Inferior parietal cortex (tissue), 1 donor: ENCODE measurements at regions not wholly inside any gene's neighbourhood (a gene's known extent, or its start where the extent isn't known, plus 50 kb on each side); places are given as distances from the start of the nearest gene placed in this dataset.
"Not testable (repeated sequence)": the region's sequence is repeated elsewhere in the genome, so short reads cannot be mapped to it uniquely, and the experiment has no call there.

Source experiments
- DNase-seq: peaks from one replicate; pipeline ENCODE4 v3.0.0-alpha.2; 2016; ENCODE audit errors: extremely low spot score

DNA sequence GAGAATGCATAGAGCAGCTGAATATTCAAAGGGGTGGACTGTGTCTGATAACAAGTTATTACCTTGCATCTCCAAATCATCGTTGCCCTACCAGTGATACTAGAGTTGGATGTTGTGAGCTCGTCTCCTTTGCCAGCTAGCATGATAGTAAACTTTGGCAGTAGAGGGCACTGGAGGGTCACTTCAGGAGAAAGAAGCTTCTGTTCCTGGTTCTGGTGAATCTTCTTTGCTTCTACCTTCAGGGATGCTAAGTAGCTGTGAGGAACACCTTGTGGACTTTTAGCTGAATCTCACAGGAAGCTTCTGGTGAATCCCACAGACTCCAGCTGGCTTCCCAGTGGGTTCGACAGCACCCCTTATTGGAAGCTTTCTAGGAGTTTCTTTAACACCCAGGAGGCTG is 626.6 kb upstream of the SGCD start:
- peak; percentile 2 for DNase-seq

DNA sequence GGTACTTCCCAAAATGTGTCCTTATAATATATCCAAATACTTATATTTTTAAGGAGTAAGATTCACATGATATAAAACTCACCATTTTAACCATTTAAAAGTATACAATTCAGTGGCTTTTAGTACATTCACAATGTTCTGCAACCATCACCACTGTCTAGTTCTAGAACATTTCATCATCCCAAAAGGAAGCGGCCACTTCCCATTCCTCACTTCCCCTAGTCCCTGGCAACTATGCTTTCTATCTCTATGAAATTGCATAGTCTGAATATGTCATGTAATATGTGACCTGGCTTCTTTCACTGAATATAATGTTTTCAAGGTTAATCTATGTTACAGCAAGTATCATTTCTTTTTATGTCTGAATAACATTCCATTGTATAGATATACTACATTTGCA is 615.1 kb upstream of the SGCD start:
- DNase-seq, result no peak

DNA sequence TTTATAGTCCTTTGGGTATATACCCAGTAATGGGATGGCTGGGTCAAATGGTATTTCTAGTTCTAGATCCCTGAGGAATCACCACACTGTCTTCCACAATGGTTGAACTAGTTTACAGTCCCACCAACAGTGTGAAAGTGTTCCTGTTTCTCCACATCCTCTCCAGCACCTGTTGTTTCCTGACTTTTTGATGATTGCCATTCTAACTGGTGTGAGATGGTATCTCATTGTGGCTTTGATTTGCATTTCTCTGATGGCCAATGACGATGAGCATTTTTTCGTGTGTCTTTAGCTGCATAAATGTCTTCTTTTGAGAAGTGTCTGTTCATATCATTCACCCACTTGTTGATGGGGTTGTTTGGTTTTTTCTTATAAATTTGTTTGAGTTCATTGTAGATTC is 612.5 kb upstream of the SGCD start:
- not testable (repeated sequence) for DNase-seq

DNA sequence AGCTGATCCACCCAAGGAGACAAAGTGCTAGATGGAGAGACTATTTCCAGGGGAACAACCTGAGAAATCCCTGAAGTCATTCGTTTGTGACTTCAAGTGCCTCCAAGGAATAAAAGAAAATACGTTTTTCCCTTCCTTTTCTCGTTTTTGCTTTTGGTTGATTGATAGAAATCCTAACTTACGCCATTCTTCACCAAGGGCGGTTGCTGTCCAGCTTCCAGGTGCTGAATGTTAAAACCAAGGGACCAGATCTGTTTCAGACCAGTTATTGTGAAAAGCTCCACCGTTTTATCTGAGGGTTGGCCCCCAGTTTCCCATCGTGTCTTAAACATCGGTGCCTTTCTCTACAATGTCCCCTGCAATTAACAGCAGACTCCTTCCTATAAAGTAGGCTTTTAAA is 600.7 kb upstream of the SGCD start:
- DNase-seq, result no peak

DNA sequence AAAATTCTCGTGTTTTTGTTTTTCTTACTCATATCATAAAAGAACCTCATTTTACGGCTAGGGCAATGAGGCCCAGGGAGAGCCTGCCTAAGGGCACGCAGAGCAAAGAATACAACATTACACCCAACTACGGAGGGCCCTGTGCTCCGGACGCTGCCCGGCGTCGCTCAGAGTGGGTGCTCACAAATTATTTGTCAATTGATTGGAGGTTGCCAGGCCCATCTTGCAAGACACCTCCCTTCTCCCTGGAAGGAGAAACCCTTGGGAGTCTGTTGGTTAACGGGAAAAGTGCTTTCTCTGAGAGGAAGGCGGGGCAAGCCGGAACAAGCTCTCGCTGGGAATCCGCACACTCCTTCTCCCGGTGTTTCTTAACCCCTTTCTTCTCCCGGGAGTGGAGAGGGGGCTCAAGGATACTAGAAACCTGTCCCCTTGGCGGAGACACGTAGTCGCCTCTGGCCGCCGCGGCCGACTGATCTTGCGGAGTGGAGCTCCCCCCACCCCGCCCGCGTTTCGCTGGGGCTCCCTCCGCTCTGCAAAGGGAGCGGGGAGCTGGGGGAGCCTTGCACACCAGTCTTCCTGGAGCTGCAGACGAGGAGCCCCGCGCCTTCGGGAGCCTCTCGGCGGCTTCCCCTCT is 599.3 kb upstream of the SGCD start:
- no peak for DNase-seq

DNA sequence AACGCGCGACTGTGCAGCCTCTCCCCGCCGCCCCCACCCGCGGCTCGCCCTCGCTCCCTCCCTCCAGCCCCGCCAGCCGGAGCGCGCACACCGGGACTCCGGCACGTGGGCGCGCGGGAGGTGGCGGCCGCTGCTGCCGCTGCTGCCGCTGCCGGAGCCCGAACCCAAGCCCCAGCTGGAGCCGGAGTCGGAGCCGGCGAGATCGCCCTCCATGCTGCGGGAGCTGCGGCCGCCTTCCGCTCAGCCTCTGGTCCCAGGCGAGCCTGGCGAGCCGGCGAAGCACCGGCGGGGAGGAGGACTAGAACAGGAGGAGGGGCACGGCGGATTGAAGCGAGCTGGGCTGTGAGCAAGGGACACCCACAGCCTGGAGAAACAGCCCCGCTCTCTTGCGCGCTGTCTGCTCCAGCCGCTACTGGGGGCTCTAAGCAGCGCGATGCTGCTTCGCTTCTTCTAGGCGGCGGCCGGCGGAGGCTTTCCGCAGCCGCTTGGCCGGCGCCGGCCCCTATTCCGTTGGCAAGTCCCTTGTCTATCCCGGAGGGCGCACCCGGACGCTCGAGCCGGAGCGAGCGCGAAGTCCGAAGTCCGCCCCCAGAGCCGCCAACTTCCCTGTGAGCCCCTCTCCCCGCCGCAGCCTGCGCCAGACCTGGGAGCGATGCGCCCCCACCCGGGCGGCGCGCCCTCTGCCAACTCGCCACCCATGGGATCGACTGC is 598.7 kb upstream of the SGCD start:
- DNase-seq, result peak; percentile 38

DNA sequence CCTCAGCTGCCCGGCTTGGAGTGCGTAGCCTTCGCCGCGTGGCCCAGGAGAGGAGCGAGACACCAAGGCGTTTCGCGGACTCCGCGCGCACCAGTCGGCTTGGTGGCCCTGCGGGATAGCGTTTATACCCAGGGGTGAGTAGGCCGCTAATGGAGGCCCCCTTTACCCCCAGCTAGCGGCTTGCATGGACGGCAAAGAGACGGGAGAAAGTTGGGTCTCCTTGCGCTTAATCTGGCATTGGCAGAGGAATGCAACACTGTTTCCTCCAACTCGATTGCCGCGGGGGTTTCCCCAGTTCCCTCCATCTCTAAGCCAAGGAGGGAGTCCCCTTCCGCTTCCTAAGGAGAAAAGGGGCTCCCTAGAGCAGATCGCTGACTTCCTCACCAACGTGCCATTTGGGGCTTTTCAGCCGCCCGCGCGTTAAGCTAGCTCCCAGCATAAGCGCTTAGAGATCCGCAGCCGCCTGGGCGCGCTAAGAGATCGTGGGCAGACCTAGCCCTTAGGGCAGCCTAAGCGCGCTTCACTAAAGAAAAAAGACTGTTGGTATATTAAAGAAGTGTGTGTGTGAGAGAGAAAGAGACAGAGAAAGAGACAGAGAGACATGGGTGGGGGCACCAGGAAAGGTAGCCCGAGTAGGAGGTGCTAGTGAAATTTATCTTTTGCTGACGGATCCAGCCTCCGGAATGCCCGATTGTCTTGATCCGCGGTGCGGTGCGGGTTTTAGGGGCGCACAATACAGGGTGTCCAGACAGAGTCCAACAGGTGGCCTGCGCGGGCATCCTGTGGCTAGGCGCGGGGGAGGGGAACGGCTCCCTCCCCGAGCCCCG is 597.9 kb upstream of the SGCD start:
- DNase-seq, result peak; percentile 50

DNA sequence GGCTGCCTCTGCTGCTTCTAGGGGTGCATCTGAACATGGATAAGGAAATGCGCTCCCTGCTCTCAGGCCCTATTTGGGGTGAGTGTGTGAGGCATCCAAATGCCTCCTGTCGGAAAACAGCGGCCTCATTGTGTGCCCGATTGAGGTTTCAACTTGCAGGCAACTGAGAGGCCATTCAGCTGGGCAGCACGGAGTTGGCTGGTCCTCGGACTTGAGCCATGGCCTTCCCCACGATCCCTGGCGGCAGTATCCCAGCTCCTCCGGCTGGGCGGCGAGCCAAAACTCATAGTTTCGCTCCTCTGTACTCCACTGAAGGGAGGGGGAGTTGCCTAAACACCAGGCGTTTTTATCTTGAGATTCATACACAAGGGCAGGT is 597.3 kb upstream of the SGCD start:
- DNase-seq, result peak; percentile 71

DNA sequence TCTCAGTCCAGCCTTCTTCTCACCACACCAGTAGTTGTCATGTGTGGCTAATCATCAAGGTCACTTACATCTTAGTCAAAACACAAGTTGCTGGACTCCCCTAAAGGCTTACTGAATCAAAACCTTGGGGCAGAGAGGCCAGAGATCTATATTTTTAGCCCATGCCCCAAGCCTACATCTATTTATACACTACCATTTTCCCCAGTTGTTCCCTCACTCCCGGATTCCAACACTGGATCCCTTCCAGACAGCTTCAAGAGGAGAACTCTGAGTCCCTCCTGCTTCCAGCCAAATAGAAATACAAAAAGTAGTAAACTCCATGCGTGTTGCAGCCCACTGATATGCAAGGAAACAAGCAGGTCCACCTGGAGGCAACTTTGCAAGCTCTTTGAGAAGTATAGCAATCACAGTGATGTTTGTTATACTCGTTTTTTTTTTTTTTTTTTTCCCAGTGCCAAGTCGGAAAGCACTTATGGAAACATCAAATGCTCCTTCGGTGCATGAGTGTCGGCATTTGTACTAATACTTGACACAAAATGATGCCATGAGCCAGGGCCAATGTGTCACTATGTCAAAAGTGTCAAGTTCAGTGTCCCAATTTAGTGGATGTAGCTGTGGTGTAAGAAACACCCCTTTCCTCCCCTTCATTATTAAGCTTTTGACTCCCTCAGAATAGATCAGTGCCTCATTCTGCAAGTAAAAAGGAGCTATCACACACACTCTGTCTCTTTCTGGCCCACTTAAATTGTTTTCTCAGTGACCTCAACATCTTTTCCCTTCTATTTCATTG is 594.2 kb upstream of the SGCD start:
- no peak for DNase-seq

DNA sequence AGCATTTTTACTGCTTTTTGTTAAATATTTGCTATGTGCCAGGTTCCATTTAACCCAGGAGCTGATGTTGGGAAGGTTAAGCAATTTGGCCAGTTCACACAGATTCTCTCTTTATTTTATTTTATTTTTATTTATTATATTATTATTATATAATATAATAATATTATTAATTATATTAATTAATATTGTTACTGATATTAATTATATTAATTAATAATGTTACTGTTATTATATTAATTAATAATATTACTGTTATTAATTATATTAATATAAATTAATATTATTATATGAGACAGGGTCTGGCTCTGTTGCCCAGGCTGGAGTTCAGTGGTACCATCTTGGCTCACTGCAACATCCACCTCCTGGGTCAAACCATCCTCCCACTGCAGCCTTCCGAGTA is 593.0 kb upstream of the SGCD start:
- no peak for DNase-seq

DNA sequence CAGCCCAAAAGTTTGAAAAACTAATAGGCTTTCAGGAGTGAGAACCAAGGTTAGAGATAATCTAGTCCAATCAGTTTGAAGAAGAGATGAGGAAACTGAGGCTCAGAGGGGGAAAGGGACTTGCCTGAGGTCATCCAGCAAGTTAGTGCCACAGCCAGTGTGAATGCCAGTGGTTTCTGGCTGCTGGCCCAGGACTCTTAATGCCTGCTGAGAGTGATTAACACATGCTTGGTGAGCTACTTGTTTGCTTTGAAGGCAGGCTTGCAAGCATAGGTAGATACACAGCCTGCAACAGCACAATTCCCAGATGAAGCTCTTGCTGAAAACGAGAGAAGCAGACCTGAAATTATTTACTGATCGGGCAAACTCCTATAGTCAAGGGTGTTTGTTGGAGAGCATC is 591.6 kb upstream of the SGCD start:
- no peak for DNase-seq

DNA sequence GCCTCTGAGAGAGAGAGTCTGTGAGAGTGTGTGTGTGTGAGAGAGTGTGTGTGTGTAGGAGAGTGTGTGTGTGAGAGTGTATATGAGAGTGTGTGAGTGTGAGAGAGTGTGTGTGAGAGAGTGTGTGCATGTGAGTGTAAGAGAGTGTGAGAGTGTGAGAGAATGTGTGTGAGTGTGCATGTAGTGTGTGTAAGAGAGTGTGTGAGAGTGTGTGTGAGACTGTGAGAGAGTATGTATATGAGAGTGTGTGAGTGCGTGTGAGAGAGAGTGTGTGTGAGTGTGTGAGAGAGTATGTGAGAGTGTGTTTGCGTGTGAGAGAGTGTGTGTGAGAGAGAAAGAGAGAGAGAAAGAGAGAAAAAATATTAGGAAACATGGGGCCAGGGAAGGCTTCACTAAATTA is 588.3 kb upstream of the SGCD start:
- DNase-seq, result no peak

DNA sequence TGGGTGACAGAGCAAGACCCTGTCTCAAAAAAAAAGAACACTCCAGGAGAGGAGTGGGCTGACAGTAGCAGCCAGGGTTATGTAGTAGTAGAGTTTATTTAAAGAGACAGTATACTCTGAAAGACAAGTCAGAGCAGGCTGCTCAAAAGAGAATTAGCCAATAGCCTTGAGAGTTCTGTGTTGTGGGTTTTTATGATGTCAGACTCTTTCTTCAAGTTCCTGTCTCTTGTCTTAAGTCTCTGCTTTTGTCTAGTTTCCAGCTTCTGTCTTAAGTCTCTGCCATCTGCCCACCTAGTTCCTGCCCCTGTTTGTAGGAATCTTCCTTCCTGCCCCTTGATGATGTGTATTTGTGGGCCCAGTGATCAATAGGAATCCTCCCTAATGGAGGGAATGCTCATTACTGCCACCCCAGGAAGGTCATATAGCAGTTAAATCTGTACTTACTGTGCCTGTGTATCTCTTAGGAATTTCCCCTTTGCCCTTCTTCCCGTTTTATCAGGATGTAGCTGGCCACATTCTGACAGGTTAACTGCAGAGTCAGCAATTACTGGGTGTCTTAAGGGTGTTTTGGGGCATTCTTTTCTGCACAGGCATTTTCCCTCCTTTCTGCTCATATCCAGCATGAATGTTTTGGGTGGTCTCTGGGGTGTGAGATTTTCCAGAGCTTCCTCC is 580.5 kb upstream of the SGCD start:
- no peak for DNase-seq

DNA sequence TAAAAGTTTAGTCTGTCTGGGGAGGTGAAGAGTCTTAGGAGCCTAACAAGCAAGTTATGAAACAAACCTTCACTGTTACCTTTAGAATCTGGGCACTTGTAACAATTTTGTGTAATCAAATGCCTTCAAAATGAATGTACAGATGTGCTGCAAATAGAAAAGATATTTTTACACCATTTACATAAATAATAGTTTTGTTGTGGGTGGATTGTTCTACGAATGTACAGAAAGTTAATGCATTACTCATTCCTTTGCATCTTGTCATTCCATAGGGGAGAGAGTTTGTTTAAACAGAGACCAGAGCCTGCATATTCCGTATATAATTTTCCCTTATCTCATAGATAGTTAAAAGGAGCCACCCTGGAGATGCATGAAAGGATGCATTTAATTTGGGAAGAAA is 576.9 kb upstream of the SGCD start:
- DNase-seq, result no peak

DNA sequence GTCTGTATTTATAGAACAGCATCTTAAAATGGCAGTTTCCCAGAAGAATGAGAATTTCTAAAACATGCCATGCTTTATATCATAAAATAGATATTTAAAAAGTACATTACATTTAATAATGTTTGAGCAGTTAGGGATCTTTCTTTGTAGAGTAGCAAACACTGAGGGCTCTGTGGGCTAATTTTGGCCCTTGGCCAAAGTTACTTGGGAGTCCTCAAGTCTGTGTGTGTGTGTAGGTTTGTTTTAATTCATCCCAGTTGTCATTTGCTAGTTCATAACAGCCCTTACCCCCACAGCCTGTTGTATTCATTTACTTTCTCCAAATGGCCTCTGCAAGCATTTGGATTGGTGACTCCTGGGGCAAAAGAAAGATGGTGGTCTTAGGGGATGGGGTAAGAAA is 576.4 kb upstream of the SGCD start:
- DNase-seq, result no peak

DNA sequence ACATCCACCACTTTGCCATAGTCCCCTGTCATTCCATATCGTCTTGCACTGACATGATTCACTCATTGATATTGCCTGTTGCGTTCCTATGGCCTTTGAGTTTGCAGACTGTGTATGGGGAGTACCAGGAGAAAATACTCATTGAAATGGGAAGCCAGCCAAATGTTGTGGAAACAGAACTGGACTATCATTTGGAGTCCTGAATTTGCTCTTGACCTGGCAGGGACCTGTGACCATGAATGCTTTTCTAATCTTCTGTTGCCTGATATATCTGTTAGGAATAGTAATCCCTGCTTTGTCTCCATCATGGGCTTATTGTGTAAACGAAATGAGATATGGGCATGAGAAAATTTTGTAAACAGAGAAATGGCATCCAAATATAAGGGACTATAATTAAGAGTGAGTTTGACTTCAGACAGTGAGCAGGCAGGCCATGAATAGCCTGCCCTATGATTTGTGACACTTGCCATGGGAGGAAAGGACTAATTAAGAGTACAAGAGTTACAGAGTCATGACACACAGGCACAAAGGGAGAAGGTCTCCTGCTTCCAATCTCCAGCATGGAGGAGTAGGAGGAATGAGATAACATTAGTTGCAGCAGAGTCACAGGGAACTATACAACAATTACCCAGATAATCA is 572.9 kb upstream of the SGCD start:
- DNase-seq, result no peak

DNA sequence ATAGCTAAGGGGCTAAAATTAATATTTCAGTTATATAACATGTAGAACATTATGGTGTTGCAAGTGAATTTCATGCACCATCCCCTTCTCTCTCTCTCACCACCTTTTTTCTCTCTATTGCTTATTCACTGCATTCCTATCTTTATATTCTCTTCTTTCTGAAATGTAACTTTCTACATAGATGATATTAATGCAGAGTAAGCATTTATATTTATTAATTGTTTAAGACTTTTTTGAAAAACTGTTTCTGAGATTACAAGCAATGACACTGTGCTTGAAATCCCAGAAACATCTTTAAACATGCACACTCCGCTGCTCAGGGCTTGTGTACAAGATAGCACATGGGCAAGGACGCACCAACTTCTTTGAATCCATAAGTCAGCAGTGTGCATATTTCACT is 567.7 kb upstream of the SGCD start:
- DNase-seq, result no peak

DNA sequence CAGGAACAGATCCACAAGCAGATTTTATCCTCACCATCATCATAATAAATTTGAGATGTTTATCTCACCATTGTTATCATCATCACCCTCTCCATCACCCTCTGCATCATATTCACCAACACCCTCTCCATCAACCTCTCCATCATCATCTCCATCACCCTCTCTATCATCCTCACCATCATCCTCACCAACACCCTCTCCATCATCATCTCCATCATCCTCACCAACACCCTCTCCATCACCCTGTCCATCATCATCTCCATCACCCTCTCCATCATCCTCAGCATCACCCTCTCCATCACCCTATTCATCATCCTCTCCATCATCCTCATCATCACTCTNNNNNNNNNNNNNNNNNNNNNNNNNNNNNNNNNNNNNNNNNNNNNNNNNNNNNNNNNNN is 567.0 kb upstream of the SGCD start:
- DNase-seq, result no peak

DNA sequence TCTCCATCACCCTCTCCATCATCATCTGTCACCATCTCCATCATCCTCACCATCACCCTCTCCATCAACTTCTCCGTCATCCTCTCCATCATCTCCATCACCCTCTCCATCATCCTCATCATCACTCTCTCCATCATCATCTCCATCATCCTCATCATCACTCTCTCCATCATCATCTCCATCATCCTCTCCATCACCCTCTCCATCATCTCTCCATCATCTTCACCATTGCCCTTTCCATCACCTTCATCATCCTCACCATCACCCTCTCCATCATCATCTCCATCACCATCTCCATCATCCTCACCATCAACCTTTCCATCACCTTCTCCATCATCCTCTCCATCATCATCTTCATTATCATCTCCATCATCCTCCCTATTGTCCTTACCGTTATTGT is 565.5 kb upstream of the SGCD start:
- DNase-seq, result no peak

DNA sequence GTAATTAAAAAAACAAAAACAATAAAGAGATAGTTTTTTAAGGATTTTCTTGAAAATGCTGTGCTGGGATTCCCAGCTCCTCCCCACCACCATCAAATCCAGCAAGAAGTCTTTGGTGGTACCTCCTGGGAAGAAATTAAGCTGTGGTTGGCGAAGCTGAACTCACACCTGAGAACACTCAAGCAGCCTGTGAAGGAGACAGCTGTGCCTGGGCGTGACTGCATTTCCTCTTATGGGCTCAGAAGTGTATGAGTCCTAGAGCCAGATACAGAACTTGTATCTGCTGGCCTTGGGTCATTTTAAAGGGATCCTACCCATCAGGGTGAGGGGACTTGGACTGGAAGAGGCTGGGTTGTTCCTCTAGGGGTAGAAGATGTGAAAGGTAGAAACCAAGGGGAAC is 561.2 kb upstream of the SGCD start:
- no peak for DNase-seq

DNA sequence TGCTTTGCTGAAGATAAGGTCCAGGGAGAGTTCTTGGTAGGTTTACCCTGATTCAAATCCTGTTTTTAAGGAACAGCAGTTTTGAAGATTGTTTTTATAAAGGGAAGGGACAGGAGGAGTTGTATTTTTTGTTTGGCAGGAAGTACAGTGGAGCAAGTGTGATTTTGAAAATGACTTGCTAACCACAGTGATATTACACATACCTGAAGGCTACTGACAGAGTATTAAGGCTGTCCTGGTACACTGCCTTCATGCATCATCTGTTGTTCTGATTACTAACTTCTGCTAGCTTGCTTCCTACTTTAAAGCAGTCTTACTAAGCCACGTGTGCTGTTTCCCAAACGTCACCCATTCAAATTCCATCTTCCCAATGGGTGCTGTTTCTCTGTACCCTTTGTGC is 559.5 kb upstream of the SGCD start:
- DNase-seq, result no peak
